ENCODE measurements at regions not wholly inside any gene's neighbourhood (a gene's known extent, or its start where the extent isn't known, plus 50 kb on each side); places are given as distances from the start of the nearest gene placed in this dataset.

GRCh38 chr7:131038153-131038552 lies 289.5 kb upstream of the MKLN1 start:
- no peak for TF ChIP-seq CTCF (IDR thresholded peaks at IDR 0.05; ENCODE audit: low read length)
- TF ChIP-seq EZH2phosphoT487 (IDR thresholded peaks at IDR 0.05; ENCODE audit: low read length), result no peak
- no peak for TF ChIP-seq EZH2 (optimal IDR thresholded peaks at IDR 0.05; ENCODE audit: low read depth, low read length)
